Calu3 (cell line): ENCODE measurements at regions not wholly inside any gene's neighbourhood (a gene's known extent, or its start where the extent isn't known, plus 50 kb on each side); places are given as distances from the start of the nearest gene placed in this dataset.

Experiments used
- BruUV-seq: library from RNA; stranded (reverse); fragments of 400-500 nt; replicated peaks from 2 replicates; lab custom pipeline; 2021; lab: Mats Ljungman, UMichigan
- CTCF ChIA-PET: fragments of 300-600 bp; sonication (Branson Sonifier 250); formaldehyde crosslinking; loops from one replicate; lab custom pipeline; 2022; ENCODE audit warnings: antibody characterized with exemption; lab: Charles Lee
- DNase-seq: peaks from one replicate; pipeline ENCODE4 v3.0.0; 2022
- H3K27ac Mint-ChIP-seq: one replicate; pipeline ENCODE4 v1.8.0; 2022; ENCODE audit warnings: mixed read lengths; ENCODE audit not compliant: unreplicated experiment
- H3K27me3 Mint-ChIP-seq: one replicate; pipeline ENCODE4 v1.8.0; 2022; ENCODE audit warnings: mixed read lengths; ENCODE audit not compliant: unreplicated experiment
- H3K36me3 Mint-ChIP-seq: one replicate; pipeline ENCODE4 v1.8.0; 2022; ENCODE audit warnings: mild to moderate bottlenecking, moderate library complexity, mixed read lengths; ENCODE audit not compliant: insufficient read depth, unreplicated experiment
- H3K4me1 Mint-ChIP-seq: one replicate; pipeline ENCODE4 v1.8.0; 2022; ENCODE audit warnings: mild to moderate bottlenecking, low read depth, mixed read lengths; ENCODE audit not compliant: unreplicated experiment
- H3K4me3 Mint-ChIP-seq: one replicate; pipeline ENCODE4 v1.8.0; 2022; ENCODE audit warnings: mild to moderate bottlenecking, low read depth, moderate library complexity, mixed read lengths; ENCODE audit not compliant: unreplicated experiment
- H3K9me3 Mint-ChIP-seq: one replicate; pipeline ENCODE4 v1.8.0; 2022; ENCODE audit warnings: low read depth, mixed read lengths; ENCODE audit not compliant: unreplicated experiment
- intact Hi-C: fragments of 100-400 bp; cut with micrococcal nuclease; formaldehyde crosslinking; loops from one replicate; pipeline ENCODE4 v1.10.0; 2022; ENCODE audit not compliant: unreplicated experiment
- TF ChIP-seq, protein P1 (sequence below): fragments of 200-600 bp; IDR thresholded peaks from one replicate; pipeline ENCODE4 v1.8.0; 2022; ENCODE audit warnings: antibody characterized with exemption; ENCODE audit not compliant: unreplicated experiment

DNA sequence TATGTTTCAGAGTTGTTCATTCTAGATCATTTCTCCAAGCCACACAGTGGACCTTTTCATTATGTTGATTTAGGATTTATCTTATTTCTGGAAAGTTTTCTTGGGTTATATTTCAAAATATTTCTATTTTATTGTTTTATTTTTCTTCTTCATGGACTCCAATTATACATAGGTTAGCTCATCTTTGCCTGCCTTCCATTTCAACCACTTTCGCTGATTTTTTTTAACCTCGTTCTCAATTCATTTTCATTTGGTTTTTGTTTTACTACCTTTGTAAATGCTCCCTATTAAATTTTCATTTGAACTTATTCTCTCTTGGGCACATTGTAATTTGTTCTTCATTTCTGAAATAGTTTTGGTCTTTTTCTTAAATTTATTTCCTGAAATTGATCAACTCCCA is 169.0 kb upstream of the PITX1 start:
- no TSS peak for BruUV-seq
- H3K9me3 Mint-ChIP-seq = peaks cover 2% of the 10 kb centered on the region
- intact Hi-C loops = loop anchor here (10.0 kb wide), 1 partner anchor 468 kb away; the partner anchor contains the start of gene CAMLG
- TF ChIP-seq, protein P1, sequence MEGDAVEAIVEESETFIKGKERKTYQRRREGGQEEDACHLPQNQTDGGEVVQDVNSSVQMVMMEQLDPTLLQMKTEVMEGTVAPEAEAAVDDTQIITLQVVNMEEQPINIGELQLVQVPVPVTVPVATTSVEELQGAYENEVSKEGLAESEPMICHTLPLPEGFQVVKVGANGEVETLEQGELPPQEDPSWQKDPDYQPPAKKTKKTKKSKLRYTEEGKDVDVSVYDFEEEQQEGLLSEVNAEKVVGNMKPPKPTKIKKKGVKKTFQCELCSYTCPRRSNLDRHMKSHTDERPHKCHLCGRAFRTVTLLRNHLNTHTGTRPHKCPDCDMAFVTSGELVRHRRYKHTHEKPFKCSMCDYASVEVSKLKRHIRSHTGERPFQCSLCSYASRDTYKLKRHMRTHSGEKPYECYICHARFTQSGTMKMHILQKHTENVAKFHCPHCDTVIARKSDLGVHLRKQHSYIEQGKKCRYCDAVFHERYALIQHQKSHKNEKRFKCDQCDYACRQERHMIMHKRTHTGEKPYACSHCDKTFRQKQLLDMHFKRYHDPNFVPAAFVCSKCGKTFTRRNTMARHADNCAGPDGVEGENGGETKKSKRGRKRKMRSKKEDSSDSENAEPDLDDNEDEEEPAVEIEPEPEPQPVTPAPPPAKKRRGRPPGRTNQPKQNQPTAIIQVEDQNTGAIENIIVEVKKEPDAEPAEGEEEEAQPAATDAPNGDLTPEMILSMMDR = no peak
- no peaks in the 10 kb centered on the region for H3K36me3 Mint-ChIP-seq
- peaks cover 9% of the 10 kb centered on the region for H3K4me1 Mint-ChIP-seq
- CTCF ChIA-PET = interaction anchor here (1.9 kb wide), 1 partner anchor 286 kb away, joined by 9 read pairs; no protein-coding TSS in a partner anchor
- no peak overlapping the region for H3K27ac Mint-ChIP-seq
- no peak for DNase-seq
- H3K27me3 Mint-ChIP-seq = peaks cover 41% of the 10 kb centered on the region
- no peak overlapping the region for H3K4me3 Mint-ChIP-seq

DNA sequence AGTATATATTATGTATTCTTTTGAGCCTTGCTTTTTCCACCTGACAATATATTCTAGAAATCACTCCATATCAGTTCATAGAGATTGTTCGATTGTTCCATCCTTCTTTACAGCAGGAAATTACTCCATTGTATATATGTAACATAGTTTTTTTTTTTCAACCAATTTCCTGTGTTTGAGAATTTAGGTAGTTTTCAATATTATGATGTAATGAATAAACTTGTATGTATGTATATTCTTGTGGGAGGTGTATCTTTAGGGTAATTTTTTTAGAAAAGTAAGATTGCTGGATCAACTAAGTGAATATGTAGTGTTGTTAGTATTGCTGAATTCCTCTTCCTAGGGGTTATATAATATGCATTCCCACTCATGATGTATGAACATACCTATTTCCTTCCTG is 165.9 kb upstream of the PITX1 start:
- intact Hi-C loops = loop anchor here (10.0 kb wide), 1 partner anchor 465 kb away; the partner anchor contains the start of gene CAMLG
- TF ChIP-seq, protein P1 = no peak
- BruUV-seq = no TSS peak
- CTCF ChIA-PET = no interaction called here
- peaks cover 7% of the 10 kb centered on the region for H3K9me3 Mint-ChIP-seq
- DNase-seq = no peak
- no peak overlapping the region for H3K4me3 Mint-ChIP-seq
- peaks cover 9% of the 10 kb centered on the region for H3K4me1 Mint-ChIP-seq
- no peak overlapping the region for H3K27ac Mint-ChIP-seq
- no peaks in the 10 kb centered on the region for H3K36me3 Mint-ChIP-seq
- H3K27me3 Mint-ChIP-seq = peaks cover 72% of the 10 kb centered on the region

DNA sequence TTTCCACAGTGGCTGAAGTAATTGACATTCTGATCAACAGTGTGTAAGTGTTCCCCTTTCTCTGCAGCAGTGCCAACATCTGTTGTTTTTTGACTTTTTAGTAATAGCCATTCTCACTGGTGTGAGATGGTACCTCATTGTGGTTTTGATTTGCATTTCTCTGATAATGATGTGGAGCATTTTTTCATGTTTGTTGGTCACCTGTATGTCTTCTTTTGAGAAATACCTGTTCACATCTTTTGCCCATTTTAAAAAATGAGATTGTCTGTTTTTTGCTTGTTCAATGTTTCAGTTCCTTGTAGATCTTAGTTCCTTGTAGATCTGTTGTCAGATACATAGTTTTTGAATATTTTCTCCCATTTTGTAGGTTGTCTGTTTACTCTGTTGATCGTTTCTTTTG is 162.5 kb upstream of the PITX1 start:
- TF ChIP-seq, protein P1 = no peak
- BruUV-seq = no TSS peak
- H3K9me3 Mint-ChIP-seq = peaks cover 5% of the 10 kb centered on the region
- intact Hi-C loops = no loop called here
- DNase-seq = no peak
- peaks cover 85% of the 10 kb centered on the region for H3K27me3 Mint-ChIP-seq
- H3K36me3 Mint-ChIP-seq = no peaks in the 10 kb centered on the region
- no peak overlapping the region for H3K27ac Mint-ChIP-seq
- peaks cover 5% of the 10 kb centered on the region for H3K4me1 Mint-ChIP-seq
- CTCF ChIA-PET = interaction anchor here (0.7 kb wide), 1 partner anchor 86 kb away, joined by 4 read pairs; no protein-coding TSS in a partner anchor
- H3K4me3 Mint-ChIP-seq = no peak overlapping the region

DNA sequence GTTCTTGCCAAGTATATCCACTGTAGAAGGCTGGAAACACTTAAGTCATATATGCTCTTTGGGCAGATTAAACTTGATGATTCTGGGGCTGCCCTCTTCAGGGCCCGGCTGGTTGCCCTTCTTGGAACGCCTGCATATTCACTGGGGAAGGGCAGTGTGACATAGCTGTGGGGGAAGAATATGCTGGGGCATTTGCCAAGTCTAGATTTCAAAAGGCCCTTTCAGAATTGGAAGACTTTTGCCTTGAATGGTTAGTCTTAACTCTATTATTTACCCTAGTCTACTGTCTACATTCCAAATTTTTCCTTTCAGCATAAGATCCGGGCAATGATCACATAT is 161.2 kb upstream of the PITX1 start:
- BruUV-seq = no TSS peak
- Mint-ChIP-seq H3K4me1 (peaks cover 8% of the 10 kb centered on the region), H3K36me3 (no peaks in the 10 kb centered on the region), H3K4me3 (no peak overlapping the region), H3K27ac (no peak overlapping the region), H3K9me3 (peaks cover 5% of the 10 kb centered on the region), H3K27me3 (peaks cover 80% of the 10 kb centered on the region)
- intact Hi-C loops = no loop called here
- TF ChIP-seq, protein P1 = no peak
- no peak for DNase-seq
- CTCF ChIA-PET = no interaction called here
